Adrenal gland (tissue), 9 donors: ENCODE measurements at regions not wholly inside any gene's neighbourhood (a gene's known extent, or its start where the extent isn't known, plus 50 kb on each side); places are given as distances from the start of the nearest gene placed in this dataset.

Experiments
- DNase-seq, 7 donors: peaks; one replicate each; pipeline ENCODE4 v3.0.0-alpha.2; 2019 to 2020
- H3K27ac ChIP-seq, 5 donors: fragments of 200-600 bp; sonication (generic) in 4 of 5; 1 replicate in 3 of 5; 2 replicates in 2 of 5; pipeline versions ENCODE4 v1.5.1 to v1.8.0; 2016 to 2020; ENCODE audit warnings: mild to moderate bottlenecking in 1 of 5
- H3K27me3 ChIP-seq: fragments of 200-600 bp; 2 replicates; pipeline ENCODE4 v1.8.0; 2021
- H3K36me3 ChIP-seq, 2 donors: fragments of 200-600 bp; replicated peaks in 1 of 2; 1 replicate in 1 of 2; 2 replicates in 1 of 2; pipeline versions ENCODE4 v1.5.1 to v1.8.0; 2018 to 2022
- H3K4me1 ChIP-seq, 2 donors: fragments of 200-600 bp; replicated peaks in 1 of 2; 1 replicate in 1 of 2; 2 replicates in 1 of 2; pipeline versions ENCODE4 v1.5.1 to v1.8.0; 2018 to 2021
- H3K4me3 ChIP-seq, 4 donors: fragments of 200-600 bp; sonication (generic) in 3 of 4; one replicate each; pipeline ENCODE4 v1.5.1; 2016 to 2018
- H3K9me3 ChIP-seq, 3 donors: fragments of 200-600 bp; sonication (generic) in 1 of 3; replicated peaks in 1 of 3; 1 replicate in 2 of 3; 2 replicates in 1 of 3; pipeline versions ENCODE4 v1.5.1 to v1.8.0; 2016 to 2021
- CTCF ChIP-seq, 6 experiments: fragments of 450-650 bp in 4 of 6; fragments of 200-600 bp in 2 of 6; sonication (generic) in 1 of 6; IDR thresholded peaks; 1 replicate in 5 of 6; 2 replicates in 1 of 6; pipeline versions ENCODE4 v1.5.1 to v1.8.0; 2016 to 2021; ENCODE audit warnings: antibody characterized with exemption in 6 of 6, mild to moderate bottlenecking in 2 of 6, moderate library complexity in 1 of 6
- POLR2A ChIP-seq, 2 donors: fragments of 450-650 bp; IDR thresholded peaks; one replicate each; pipeline ENCODE4 v1.6.1; 2017; ENCODE audit warnings: antibody characterized with exemption in 2 of 2, mild to moderate bottlenecking in 2 of 2, moderate library complexity in 1 of 2
- WGBS, 4 donors: extraction: QIAGEN DNeasy Blood & Tissue Kit in 2 of 4; methylation state at CpG; one replicate each; pipeline versions ENCODE4 v1.1.5 to v1.1.7; 2013 to 2017; 5-methylcytosine and 5-hydroxymethylcytosine counted together
- intact Hi-C, 2 donors: fragments of 100-400 bp; cut with DNase I; formaldehyde crosslinking; loops; one replicate each; pipeline versions ENCODE4 v1.14.1 to v1.15.0; 2022 to 2023
- donor health status: healthy with polysubstance abuse.
- donor health status: Bipolar disorder and iron deficiency.
- donor health status: DM: yes; HTN: yes; CAD: no.
- donor health status: DM: no; HTN: no; CAD: no.
- donor health status: DM: no; HTN: no; CAD: no.

GRCh38 chr5:40160435-40160834 is 519.3 kb upstream of the PTGER4 start:
- DNase-seq: no peak
- Histone ChIP-seq H3K27ac (no peak overlapping the region), H3K27me3 (no peaks in the 10 kb centered on the region), H3K4me3 (no peak overlapping the region), H3K36me3 (no peaks in the 10 kb centered on the region), H3K4me1 (no peaks in the 10 kb centered on the region), H3K9me3 (no peaks in the 10 kb centered on the region)
- intact Hi-C loops: no loop called here
- 80 to 86% (median 83%) methylated on average over 7 of the region's 7 CpGs for WGBS, 4 donors
- TF ChIP-seq POLR2A (IDR thresholded peaks at IDR 0.05): no peak
- TF ChIP-seq CTCF (IDR thresholded peaks at IDR 0.05): no peak

DNA sequence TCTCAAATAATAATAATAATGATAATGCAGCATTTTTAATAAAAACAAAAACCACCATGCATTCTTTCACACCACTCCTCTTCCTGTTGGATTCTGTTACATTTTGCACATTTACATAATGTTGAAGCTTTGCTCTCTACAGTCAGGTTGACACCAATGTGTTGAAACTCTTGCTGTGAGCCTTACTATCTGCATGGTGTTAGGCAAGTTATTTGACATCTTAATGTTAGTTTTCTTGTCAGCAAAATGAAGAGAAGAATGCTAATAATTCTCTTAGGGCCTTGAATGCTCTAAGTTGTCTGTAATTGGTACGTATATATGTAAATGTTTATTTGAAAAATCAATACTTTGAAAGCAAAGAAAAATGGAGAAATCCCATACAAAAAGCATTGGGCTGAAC is 525.5 kb upstream of the PTGER4 start:
- no peak for DNase-seq
- H3K36me3 ChIP-seq: no peaks in the 10 kb centered on the region
- no peak overlapping the region for H3K4me3 ChIP-seq
- intact Hi-C loops: no loop called here
- H3K9me3 ChIP-seq: no peaks in the 10 kb centered on the region
- 55 to 69% (median 67%) methylated on average over 1 of the region's 1 CpG for WGBS, 4 donors
- no peak for TF ChIP-seq CTCF (IDR thresholded peaks at IDR 0.05)
- TF ChIP-seq POLR2A (IDR thresholded peaks at IDR 0.05): no peak
- H3K27me3 ChIP-seq: no peaks in the 10 kb centered on the region
- no peaks in the 10 kb centered on the region for H3K4me1 ChIP-seq
- no peak overlapping the region for H3K27ac ChIP-seq

DNA sequence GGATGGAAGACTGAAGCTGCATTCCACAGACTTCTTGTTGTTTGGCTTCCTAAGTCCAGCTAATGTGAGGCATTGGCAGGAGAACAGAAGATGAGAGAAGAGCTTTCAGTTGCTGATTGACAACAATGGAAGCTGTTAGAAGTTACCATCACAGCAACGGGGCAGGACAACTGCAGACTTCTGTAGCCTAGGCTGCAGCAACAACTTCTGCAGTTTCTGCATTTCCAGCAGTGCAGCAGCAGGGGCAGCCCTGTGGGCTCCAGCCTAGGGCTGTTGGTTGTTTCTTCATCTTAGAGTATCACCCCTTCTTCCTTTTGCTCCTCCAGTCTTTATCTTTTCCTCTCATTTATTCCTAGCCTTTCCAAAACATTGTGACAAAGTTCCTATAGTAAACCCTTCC is 528.8 kb upstream of the PTGER4 start:
- no peak overlapping the region for H3K4me3 ChIP-seq
- 35 to 46% (median 43%) methylated on average over 1 of the region's 1 CpG for WGBS, 4 donors
- no peak for TF ChIP-seq CTCF (IDR thresholded peaks at IDR 0.05)
- no peak for TF ChIP-seq POLR2A (IDR thresholded peaks at IDR 0.05)

GRCh38 chr5:40141896-40142295 is 537.8 kb upstream of the PTGER4 start:
- Histone ChIP-seq H3K9me3 (no peaks in the 10 kb centered on the region), H3K4me3 (no peak overlapping the region), H3K36me3 (no peaks in the 10 kb centered on the region), H3K27ac (no peak overlapping the region), H3K4me1 (no peaks in the 10 kb centered on the region), H3K27me3 (no peaks in the 10 kb centered on the region)
- intact Hi-C loops: no loop called here
- no peak for DNase-seq
- TF ChIP-seq CTCF (IDR thresholded peaks at IDR 0.05): no peak
- no peak for TF ChIP-seq POLR2A (IDR thresholded peaks at IDR 0.05)

More for the DNA sequence above, 528.8 kb upstream of the PTGER4 start:
- intact Hi-C loops: no loop called here
- Histone ChIP-seq H3K4me1 (no peaks in the 10 kb centered on the region), H3K36me3 (no peaks in the 10 kb centered on the region), H3K27me3 (no peaks in the 10 kb centered on the region), H3K27ac (no peak overlapping the region), H3K9me3 (no peaks in the 10 kb centered on the region)
- no peak for DNase-seq
